ENCODE measurements at regions not wholly inside any gene's neighbourhood (a gene's known extent, or its start where the extent isn't known, plus 50 kb on each side); places are given as distances from the start of the nearest gene placed in this dataset.

DNA sequence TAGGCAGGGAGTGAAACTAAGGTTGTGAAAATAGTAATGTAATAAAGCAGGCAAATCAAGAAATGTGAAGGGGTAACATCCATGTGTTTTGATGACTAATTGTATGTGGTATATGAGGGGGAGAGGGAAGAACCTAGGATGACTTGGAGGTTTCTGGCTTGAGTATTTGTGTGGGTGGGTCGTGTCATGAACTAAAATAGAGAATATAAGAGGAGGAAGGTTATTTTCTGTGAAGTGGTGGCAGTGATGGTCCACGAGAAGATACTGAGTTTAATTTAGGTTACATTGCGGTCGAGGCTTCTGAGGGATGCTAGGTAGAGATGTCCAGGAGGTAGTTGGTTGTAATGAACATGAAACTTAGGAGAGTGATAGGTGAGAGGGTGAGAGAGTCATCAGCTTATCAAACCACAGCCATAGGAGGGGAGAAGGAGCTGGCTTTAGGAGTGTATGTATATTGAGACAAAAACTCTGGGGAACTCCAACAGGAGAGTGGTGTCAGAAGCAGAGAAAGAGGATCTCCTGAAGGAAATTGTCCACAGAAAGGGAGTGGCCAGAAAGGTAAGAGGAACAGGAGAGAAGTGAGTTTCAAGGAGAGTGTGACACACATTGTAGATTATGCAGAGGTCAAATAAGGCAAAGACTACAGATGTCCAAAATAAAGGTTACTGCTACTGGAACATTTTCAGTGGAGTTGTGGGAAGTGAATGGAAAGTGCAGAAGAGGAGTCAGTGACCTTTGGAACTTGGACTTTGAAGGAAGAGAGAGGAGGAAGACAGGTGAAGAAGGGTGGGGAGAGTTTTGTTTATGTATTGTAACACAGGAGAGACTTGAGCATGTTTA lies 89.0 kb upstream of the MACF1 start:
- intact Hi-C loops (cut with DNase I; ENCODE audit: low total_unique reads), result no loop called here
- DNase-seq (ENCODE audit: low spot score in 2 of 2), result no peak
- 62 to 69% methylated on average over 4 of the region's 4 CpGs for WGBS, 2 donors
- no peak overlapping the region for H3K4me3 ChIP-seq (ENCODE audit: low read depth, poor library complexity, severe bottlenecking)
- no peak for TF ChIP-seq POLR2A (IDR thresholded peaks at IDR 0.05)
- TF ChIP-seq, protein P1, sequence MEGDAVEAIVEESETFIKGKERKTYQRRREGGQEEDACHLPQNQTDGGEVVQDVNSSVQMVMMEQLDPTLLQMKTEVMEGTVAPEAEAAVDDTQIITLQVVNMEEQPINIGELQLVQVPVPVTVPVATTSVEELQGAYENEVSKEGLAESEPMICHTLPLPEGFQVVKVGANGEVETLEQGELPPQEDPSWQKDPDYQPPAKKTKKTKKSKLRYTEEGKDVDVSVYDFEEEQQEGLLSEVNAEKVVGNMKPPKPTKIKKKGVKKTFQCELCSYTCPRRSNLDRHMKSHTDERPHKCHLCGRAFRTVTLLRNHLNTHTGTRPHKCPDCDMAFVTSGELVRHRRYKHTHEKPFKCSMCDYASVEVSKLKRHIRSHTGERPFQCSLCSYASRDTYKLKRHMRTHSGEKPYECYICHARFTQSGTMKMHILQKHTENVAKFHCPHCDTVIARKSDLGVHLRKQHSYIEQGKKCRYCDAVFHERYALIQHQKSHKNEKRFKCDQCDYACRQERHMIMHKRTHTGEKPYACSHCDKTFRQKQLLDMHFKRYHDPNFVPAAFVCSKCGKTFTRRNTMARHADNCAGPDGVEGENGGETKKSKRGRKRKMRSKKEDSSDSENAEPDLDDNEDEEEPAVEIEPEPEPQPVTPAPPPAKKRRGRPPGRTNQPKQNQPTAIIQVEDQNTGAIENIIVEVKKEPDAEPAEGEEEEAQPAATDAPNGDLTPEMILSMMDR (IDR thresholded peaks at IDR 0.05), result no peak

DNA sequence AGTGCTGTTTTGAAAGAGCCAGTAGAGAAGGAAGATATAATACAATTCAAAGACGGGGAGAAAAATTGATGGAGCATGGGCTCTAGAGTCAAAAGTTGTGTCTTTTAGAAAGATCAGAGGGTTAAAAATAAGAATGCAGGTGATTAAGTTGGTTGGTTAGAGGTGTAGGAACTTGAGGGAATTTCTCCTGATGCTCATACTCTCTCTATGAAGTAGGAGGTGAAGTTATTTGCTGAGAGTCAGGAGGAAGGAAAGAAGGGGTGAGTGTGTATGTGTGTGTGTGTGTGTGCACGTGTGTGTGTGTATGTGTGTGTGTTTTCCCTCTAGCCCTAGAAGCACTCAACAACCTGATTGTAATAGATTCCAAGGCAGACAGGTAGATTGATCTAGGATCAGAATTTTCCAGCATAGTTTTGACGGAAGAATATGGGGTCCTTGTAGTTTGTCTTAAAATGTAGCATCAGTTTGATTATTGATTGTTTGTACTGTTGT lies 88.3 kb upstream of the MACF1 start:
- WGBS, 2 donors, result 63 to 69% methylated on average over 3 of the region's 3 CpGs
- intact Hi-C loops (cut with DNase I; ENCODE audit: low total_unique reads), result no loop called here
- DNase-seq (ENCODE audit: low spot score in 2 of 2), result no peak
- TF ChIP-seq, protein P1 (IDR thresholded peaks at IDR 0.05), result no peak
- TF ChIP-seq POLR2A (IDR thresholded peaks at IDR 0.05), result no peak
- no peak overlapping the region for H3K4me3 ChIP-seq (ENCODE audit: low read depth, poor library complexity, severe bottlenecking)

DNA sequence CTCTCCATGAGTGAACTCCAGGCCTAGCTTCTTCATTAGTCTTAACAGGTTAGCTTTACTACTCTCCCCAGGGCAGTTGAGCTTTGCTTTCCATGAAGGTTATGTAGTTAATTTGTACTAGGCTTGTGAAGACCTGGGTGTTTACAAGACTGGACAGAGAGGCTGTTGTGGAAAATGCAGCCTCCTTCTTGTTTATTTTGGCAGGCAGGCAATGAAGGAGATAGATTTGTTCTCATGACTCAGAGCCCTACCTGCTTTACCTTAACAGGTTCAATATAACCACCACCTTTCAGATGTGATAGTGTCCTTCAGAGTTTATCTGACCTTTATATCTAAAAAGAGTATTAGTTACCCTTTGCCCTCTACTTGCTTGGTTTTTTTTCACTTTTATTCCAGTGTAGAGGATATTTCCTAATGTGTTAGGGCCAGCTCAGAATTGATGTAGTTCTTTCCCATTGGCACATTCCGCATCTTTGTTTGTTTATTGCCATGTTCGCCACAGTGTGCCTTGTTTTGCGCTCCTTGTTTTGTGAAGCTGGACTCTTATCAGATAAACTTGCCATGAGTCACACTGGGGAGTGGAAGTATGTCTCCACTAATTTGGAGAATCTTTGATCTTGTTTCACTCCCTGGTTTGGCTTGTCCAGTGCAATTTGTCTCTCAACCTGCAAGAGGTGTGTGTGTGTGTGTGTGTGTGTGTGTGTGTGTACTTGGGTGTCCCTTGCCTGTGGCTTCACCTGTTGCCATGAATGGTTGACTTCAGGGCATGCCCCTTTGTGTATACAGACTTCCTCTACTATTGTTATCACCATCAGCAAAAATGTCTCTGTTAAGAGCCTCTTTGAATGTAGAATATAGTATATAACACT lies 87.4 kb upstream of the MACF1 start:
- no peak overlapping the region for H3K4me3 ChIP-seq (ENCODE audit: low read depth, poor library complexity, severe bottlenecking)
- TF ChIP-seq, protein P1 (IDR thresholded peaks at IDR 0.05), result no peak
- no peak for DNase-seq (ENCODE audit: low spot score in 2 of 2)
- WGBS, 2 donors, result 57 to 58% methylated on average over 3 of the region's 3 CpGs
- intact Hi-C loops (cut with DNase I; ENCODE audit: low total_unique reads), result no loop called here

DNA sequence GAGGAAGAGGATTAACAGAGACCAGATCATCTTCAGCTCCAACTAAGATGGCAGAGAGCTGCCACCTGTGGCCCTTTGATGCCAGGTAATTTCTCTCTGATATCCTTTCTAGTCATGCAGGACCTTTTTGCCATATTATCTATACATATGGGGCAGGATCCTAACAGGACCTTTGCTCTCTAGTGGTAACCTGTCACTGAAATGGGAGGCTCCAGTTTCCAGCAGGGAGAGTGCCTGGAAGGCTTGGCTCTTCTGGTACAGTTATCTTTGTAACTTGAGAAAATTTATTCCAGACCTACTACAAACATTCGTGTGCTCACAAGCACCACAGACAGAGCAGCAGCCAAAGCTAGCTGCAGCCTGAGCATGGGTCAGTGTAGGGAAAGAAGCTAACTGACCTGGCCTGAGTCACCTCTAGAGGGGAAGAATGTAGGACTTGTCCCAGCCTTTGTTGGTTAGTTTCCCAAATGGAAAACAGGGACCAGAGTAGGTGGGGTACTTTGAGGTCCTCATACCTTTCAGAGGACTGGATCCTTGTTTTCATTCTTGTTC lies 86.5 kb upstream of the MACF1 start:
- 39 to 41% methylated on average over 1 of the region's 1 CpG for WGBS, 2 donors
- no peak for DNase-seq (ENCODE audit: low spot score in 2 of 2)
- intact Hi-C loops (cut with DNase I; ENCODE audit: low total_unique reads), result no loop called here
- TF ChIP-seq, protein P1 (IDR thresholded peaks at IDR 0.05), result no peak
- TF ChIP-seq POLR2A (IDR thresholded peaks at IDR 0.05), result no peak
- no peak overlapping the region for H3K4me3 ChIP-seq (ENCODE audit: low read depth, poor library complexity, severe bottlenecking)

DNA sequence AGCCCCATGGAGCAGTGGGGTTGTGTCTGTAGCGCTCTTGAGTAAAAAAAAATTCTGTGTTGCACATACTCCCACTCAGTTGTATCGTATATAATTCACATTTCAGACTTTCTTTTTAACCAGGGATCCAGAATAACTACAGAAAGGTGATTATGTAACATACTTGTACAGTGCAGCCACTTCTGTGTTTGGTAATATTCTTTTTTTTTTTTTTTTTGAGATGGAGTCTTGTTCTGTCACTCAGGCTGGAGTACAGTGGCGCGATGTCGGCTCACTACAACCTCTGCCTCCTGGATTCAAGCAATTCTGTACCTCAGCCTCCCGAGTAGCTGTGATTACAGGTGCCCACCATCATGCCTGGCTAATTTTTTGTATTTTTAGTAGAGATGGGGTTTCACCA lies 82.4 kb upstream of the MACF1 start:
- intact Hi-C loops (cut with DNase I; ENCODE audit: low total_unique reads), result no loop called here
- no peak overlapping the region for H3K4me3 ChIP-seq (ENCODE audit: low read depth, poor library complexity, severe bottlenecking)
- TF ChIP-seq POLR2A (IDR thresholded peaks at IDR 0.05), result no peak
- TF ChIP-seq, protein P1 (IDR thresholded peaks at IDR 0.05), result no peak
- no peak for DNase-seq (ENCODE audit: low spot score in 2 of 2)
- WGBS, 2 donors, result 93 to 95% methylated on average over 6 of the region's 6 CpGs
